CD4-positive, CD25-positive, alpha-beta regulatory T cell (primary cell): ENCODE measurements at regions not wholly inside any gene's neighbourhood (a gene's known extent, or its start where the extent isn't known, plus 50 kb on each side); places are given as distances from the start of the nearest gene placed in this dataset.

Source experiments
- ATAC-seq, 2 donors: fragments of 150-1000 bp; cut with Tn5 transposase; one replicate each; pipeline ENCODE4 v1.10.0; 2021; ENCODE audit warnings: low read depth in 2 of 2, moderate number of reproducible peaks in 2 of 2, moderate library complexity in 1 of 2
- DNase-seq, 3 donors: peaks; one replicate each; pipeline versions ENCODE4 v3.0.0 to v3.0.0-alpha.2; 2012 to 2022; ENCODE audit warnings: mixed read lengths in 1 of 3
- H3K27ac ChIP-seq: one replicate; pipeline ENCODE4 v1.7.0; 2013; ENCODE audit warnings: mild to moderate bottlenecking, low read length; ENCODE audit not compliant: insufficient read depth, poor library complexity, severe bottlenecking
- H3K27me3 ChIP-seq: one replicate; pipeline ENCODE4 v1.7.0; 2013; ENCODE audit warnings: low read length; ENCODE audit not compliant: control insufficient read depth, insufficient read depth
- H3K36me3 ChIP-seq: one replicate; pipeline ENCODE4 v1.7.0; 2013; ENCODE audit warnings: mild to moderate bottlenecking, low read length, moderate library complexity; ENCODE audit not compliant: control insufficient read depth, insufficient read depth
- H3K4me1 ChIP-seq: 2 replicates; pipeline ENCODE4 v1.7.0; 2013; ENCODE audit warnings: mild to moderate bottlenecking, low read length; ENCODE audit not compliant: insufficient read depth, control insufficient read depth, poor library complexity, severe bottlenecking
- H3K4me3 ChIP-seq: one replicate; pipeline ENCODE4 v1.7.0; 2013; ENCODE audit warnings: low read depth, mild to moderate bottlenecking, low read length, moderate library complexity
- H3K9me3 ChIP-seq, 2 experiments: 1 replicate in 1 of 2; 2 replicates in 1 of 2; pipeline ENCODE4 v1.7.0; 2013; ENCODE audit warnings: low read length in 2 of 2, mild to moderate bottlenecking in 1 of 2, moderate library complexity in 1 of 2; ENCODE audit not compliant: control insufficient read depth in 2 of 2
- H3K27ac Mint-ChIP-seq, 3 donors: one replicate each; pipeline ENCODE4 v1.8.0; 2020 to 2022; ENCODE audit warnings: mild to moderate bottlenecking in 3 of 3, mixed read lengths in 3 of 3, moderate library complexity in 2 of 3
- H3K27me3 Mint-ChIP-seq: one replicate; pipeline ENCODE4 v1.8.0; 2022; ENCODE audit warnings: mild to moderate bottlenecking, mixed read lengths
- H3K36me3 Mint-ChIP-seq: one replicate; pipeline ENCODE4 v1.8.0; 2020; ENCODE audit warnings: mixed read lengths
- H3K4me1 Mint-ChIP-seq, 4 donors: one replicate each; pipeline ENCODE4 v1.8.0; 2020 to 2022; ENCODE audit warnings: mixed read lengths in 4 of 4, mild to moderate bottlenecking in 1 of 4
- H3K4me3 Mint-ChIP-seq, 4 donors: one replicate each; pipeline ENCODE4 v1.8.0; 2020 to 2022; ENCODE audit warnings: mild to moderate bottlenecking in 4 of 4, mixed read lengths in 4 of 4, moderate library complexity in 3 of 4
- H3K9me3 Mint-ChIP-seq, 7 donors: one replicate each; pipeline ENCODE4 v1.8.0; 2020 to 2022; ENCODE audit warnings: mixed read lengths in 7 of 7, mild to moderate bottlenecking in 3 of 7, moderate library complexity in 2 of 7

- peaks cover 0 to 4% (median 0%) of the 10 kb centered on the region in 4 donors for H3K4me1 Mint-ChIP-seq
- peaks cover 11% of the 10 kb centered on the region for H3K27me3 Mint-ChIP-seq
- H3K4me3 ChIP-seq = no peak overlapping the region
- no peak overlapping the region for H3K27ac ChIP-seq
- no peaks in the 10 kb centered on the region for H3K27me3 ChIP-seq
- no peaks in the 10 kb centered on the region for H3K36me3 ChIP-seq
- no peak for ATAC-seq
- peaks cover 0 to 16% (median 11%) of the 10 kb centered on the region in 7 donors for H3K9me3 Mint-ChIP-seq
- H3K27ac Mint-ChIP-seq = no peak overlapping the region
- no peak for DNase-seq
- H3K36me3 Mint-ChIP-seq = no peaks in the 10 kb centered on the region
- no peak overlapping the region for H3K4me3 Mint-ChIP-seq
- H3K9me3 ChIP-seq = peaks cover 3 to 23% of the 10 kb centered on the region in 2 experiments
- H3K4me1 ChIP-seq = no peaks in the 10 kb centered on the region
These were observed 373.7 kb upstream of the C1orf174 start for GRCh38 chr1:4273747-4274146.

GRCh38 chr1:4275083-4275482 lies 375.0 kb upstream of the C1orf174 start:
- no peak overlapping the region for H3K27ac ChIP-seq
- H3K4me3 ChIP-seq = no peak overlapping the region
- H3K27me3 ChIP-seq = no peaks in the 10 kb centered on the region
- peaks cover 3 to 23% of the 10 kb centered on the region in 2 experiments for H3K9me3 ChIP-seq
- H3K27me3 Mint-ChIP-seq = peaks cover 11% of the 10 kb centered on the region
- no peak overlapping the region for H3K4me3 Mint-ChIP-seq
- DNase-seq (no peak), ATAC-seq (no peak)
- H3K27ac Mint-ChIP-seq = no peak overlapping the region
- peaks cover 0 to 16% (median 11%) of the 10 kb centered on the region in 7 donors for H3K9me3 Mint-ChIP-seq
- H3K36me3 ChIP-seq = no peaks in the 10 kb centered on the region
- H3K4me1 Mint-ChIP-seq = peaks cover 0 to 2% (median 0%) of the 10 kb centered on the region in 4 donors
- no peaks in the 10 kb centered on the region for H3K36me3 Mint-ChIP-seq
- H3K4me1 ChIP-seq = no peaks in the 10 kb centered on the region

DNA sequence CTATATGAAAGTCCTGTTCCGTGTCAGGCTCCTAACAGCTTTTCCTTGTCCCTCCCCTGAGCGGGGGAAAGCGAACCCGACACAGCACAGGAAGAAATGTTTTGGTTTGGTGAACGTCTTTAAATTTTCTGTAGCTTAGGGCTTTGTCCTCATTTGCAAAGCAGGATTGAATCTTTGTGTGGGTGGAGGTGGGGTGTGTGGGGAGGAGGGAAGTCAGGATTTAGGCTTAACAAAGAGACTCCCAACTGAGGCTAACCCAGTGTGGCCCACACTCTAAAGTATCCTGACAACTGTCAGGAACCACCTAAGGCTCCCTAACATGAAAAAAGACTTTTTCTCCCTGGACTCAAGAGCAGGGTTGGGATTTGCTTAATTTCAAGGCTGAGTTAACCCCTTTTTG lies 376.2 kb upstream of the C1orf174 start:
- Mint-ChIP-seq H3K27ac (no peak overlapping the region), H3K4me3 (no peak overlapping the region), H3K27me3 (peaks cover 11% of the 10 kb centered on the region), H3K9me3 (peaks cover 1 to 16% (median 11%) of the 10 kb centered on the region in 7 donors), H3K4me1 (no peaks in the 10 kb centered on the region), H3K36me3 (no peaks in the 10 kb centered on the region)
- no peaks in the 10 kb centered on the region for H3K27me3 ChIP-seq
- H3K4me1 ChIP-seq = no peaks in the 10 kb centered on the region
- H3K27ac ChIP-seq = no peak overlapping the region
- H3K36me3 ChIP-seq = no peaks in the 10 kb centered on the region
- DNase-seq = no peak
- ATAC-seq = no peak
- peaks cover 3 to 23% of the 10 kb centered on the region in 2 experiments for H3K9me3 ChIP-seq
- H3K4me3 ChIP-seq = no peak overlapping the region

DNA sequence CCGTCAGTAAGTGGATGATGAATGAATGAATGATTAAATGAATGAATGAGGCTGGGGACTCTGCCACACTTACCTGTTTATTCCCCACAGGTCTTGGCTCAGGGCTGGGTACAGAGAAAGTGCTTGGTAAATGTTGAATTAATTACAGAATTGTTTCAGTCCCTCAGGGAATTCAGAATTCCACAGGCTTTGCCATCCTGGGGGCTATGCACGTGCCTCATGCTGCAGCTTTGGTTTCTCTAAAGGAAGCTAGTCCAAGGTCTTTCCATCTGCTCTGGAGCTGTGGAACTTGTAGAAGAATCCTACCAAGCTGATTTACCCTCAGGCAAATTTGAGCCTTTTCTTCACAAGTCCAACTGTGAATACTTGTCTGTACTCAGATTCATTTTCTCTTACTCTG lies 376.8 kb upstream of the AJAP1 start:
- Mint-ChIP-seq H3K9me3 (peaks cover 4 to 22% (median 11%) of the 10 kb centered on the region in 7 donors), H3K27ac (no peak overlapping the region), H3K36me3 (no peaks in the 10 kb centered on the region), H3K27me3 (peaks cover 9% of the 10 kb centered on the region), H3K4me1 (no peaks in the 10 kb centered on the region), H3K4me3 (no peak overlapping the region)
- no peak overlapping the region for H3K27ac ChIP-seq
- ATAC-seq = no peak
- no peak for DNase-seq
- peaks cover 3 to 23% of the 10 kb centered on the region in 2 experiments for H3K9me3 ChIP-seq
- no peak overlapping the region for H3K4me3 ChIP-seq
- H3K4me1 ChIP-seq = no peaks in the 10 kb centered on the region
- no peaks in the 10 kb centered on the region for H3K27me3 ChIP-seq
- H3K36me3 ChIP-seq = no peaks in the 10 kb centered on the region

DNA sequence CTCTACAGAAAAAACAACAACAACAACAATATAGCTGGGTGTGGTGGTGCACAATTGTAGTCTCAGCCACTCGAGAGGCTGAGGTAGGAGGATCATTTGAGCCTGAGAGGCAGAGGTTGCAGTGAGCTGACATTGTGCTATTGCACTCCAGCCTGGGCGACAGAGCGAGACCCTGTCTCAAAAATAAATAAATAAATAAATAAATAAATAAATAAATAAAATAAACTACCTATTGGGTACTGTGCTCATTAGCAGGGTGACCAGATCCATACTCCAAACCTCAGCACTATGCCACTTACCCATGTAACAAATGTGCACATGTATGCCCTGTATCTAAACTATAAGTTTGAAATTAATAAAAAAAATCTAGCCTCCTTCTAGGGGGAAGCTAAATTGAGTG lies 369.4 kb upstream of the AJAP1 start:
- ATAC-seq (no peak), DNase-seq (no peak)
- Mint-ChIP-seq H3K4me3 (no peak overlapping the region), H3K4me1 (no peaks in the 10 kb centered on the region), H3K36me3 (no peaks in the 10 kb centered on the region), H3K9me3 (peaks cover 1 to 14% (median 6%) of the 10 kb centered on the region in 7 donors), H3K27me3 (no peaks in the 10 kb centered on the region), H3K27ac (no peak overlapping the region)
- H3K9me3 ChIP-seq = no peaks in the 10 kb centered on the region
- H3K36me3 ChIP-seq = no peaks in the 10 kb centered on the region
- H3K4me3 ChIP-seq = no peak overlapping the region
- H3K27ac ChIP-seq = no peak overlapping the region
- H3K4me1 ChIP-seq = no peaks in the 10 kb centered on the region
- H3K27me3 ChIP-seq = no peaks in the 10 kb centered on the region

GRCh38 chr1:4292861-4293260 lies 361.5 kb upstream of the AJAP1 start:
- Histone ChIP-seq H3K4me3 (no peak overlapping the region), H3K36me3 (no peaks in the 10 kb centered on the region), H3K9me3 (no peaks in the 10 kb centered on the region), H3K27me3 (no peaks in the 10 kb centered on the region), H3K4me1 (no peaks in the 10 kb centered on the region), H3K27ac (no peak overlapping the region)
- Mint-ChIP-seq H3K9me3 (peaks cover 0 to 12% (median 6%) of the 10 kb centered on the region in 7 donors), H3K4me3 (no peak overlapping the region), H3K4me1 (peaks cover 0 to 3% (median 0%) of the 10 kb centered on the region in 4 donors), H3K27ac (no peak overlapping the region), H3K36me3 (no peaks in the 10 kb centered on the region), H3K27me3 (peaks cover 5% of the 10 kb centered on the region)
- no peak for DNase-seq
- ATAC-seq = no peak

GRCh38 chr1:4298361-4299083 lies 355.9 kb upstream of the AJAP1 start:
- Mint-ChIP-seq H3K27me3 (no peaks in the 10 kb centered on the region), H3K4me3 (no peak overlapping the region), H3K27ac (no peak overlapping the region), H3K36me3 (no peaks in the 10 kb centered on the region), H3K4me1 (peaks cover 0 to 3% (median 0%) of the 10 kb centered on the region in 4 donors), H3K9me3 (peaks cover 0 to 12% (median 3%) of the 10 kb centered on the region in 7 donors)
- peaks cover 0 to 3% of the 10 kb centered on the region in 2 experiments for H3K9me3 ChIP-seq
- no peak overlapping the region for H3K27ac ChIP-seq
- H3K27me3 ChIP-seq = no peaks in the 10 kb centered on the region
- H3K4me1 ChIP-seq = no peaks in the 10 kb centered on the region
- DNase-seq = no peak
- H3K4me3 ChIP-seq = no peak overlapping the region
- ATAC-seq = no peak
- no peaks in the 10 kb centered on the region for H3K36me3 ChIP-seq

DNA sequence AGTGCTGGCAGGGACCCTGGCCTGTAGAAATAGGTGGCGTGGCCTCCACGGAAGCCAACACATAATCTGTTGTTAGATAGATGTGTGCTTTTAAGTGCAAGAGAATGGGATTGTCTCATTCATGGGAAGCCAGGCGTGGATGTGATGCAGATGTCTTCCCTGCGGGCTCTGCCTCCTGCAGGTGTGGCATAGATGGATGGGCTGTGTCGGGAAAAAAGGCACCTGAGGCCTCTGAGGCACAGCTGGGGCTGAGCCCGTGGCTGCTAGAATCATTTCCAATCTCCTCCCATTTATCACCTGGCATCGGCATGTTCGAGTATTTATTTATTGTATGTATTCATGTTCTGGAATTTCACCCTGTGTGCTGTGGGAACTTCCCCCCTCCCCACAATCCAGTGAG lies 353.4 kb upstream of the AJAP1 start:
- no peak overlapping the region for H3K4me3 ChIP-seq
- no peak for ATAC-seq
- Mint-ChIP-seq H3K27me3 (no peaks in the 10 kb centered on the region), H3K4me1 (peaks cover 0 to 3% (median 0%) of the 10 kb centered on the region in 4 donors), H3K9me3 (peaks cover 0 to 11% (median 3%) of the 10 kb centered on the region in 7 donors), H3K36me3 (no peaks in the 10 kb centered on the region), H3K4me3 (no peak overlapping the region), H3K27ac (no peak overlapping the region)
- H3K9me3 ChIP-seq = peaks cover 0 to 3% of the 10 kb centered on the region in 2 experiments
- DNase-seq = no peak
- no peak overlapping the region for H3K27ac ChIP-seq
- no peaks in the 10 kb centered on the region for H3K4me1 ChIP-seq
- H3K27me3 ChIP-seq = no peaks in the 10 kb centered on the region
- no peaks in the 10 kb centered on the region for H3K36me3 ChIP-seq
